HCT116 (cell line): ENCODE measurements at regions not wholly inside any gene's neighbourhood (a gene's known extent, or its start where the extent isn't known, plus 50 kb on each side); places are given as distances from the start of the nearest gene placed in this dataset.

Experiments used
- ATAC-seq: fragments of 200-7000 bp; cut with Tn5 transposase; 2 replicates; pipeline ENCODE4 v1.9.1; 2020; ENCODE audit warnings: mild to moderate bottlenecking, moderate library complexity
- BruUV-seq: library from RNA; stranded (reverse); fragments of 400-500 nt; replicated peaks from 2 replicates; lab custom pipeline; 2021; lab: Mats Ljungman, UMichigan
- CTCF ChIA-PET: fragments of 300-600 bp; sonication (Branson Sonifier 250); formaldehyde crosslinking; loops from one replicate; lab custom pipeline; 2021; ENCODE audit warnings: antibody characterized with exemption; lab: Charles Lee
- POLR2A ChIA-PET: fragments of 300-600, 350-600 bp; sonication (Branson Sonifier 250); formaldehyde crosslinking; loops from one replicate; lab custom pipeline; 2021; ENCODE audit warnings: antibody characterized with exemption; lab: Charles Lee
- RAD21 ChIA-PET, 2 experiments: fragments of 300-600 bp; sonication (Branson Sonifier 250); formaldehyde crosslinking; loops; one replicate each; lab custom pipeline; 2023; ENCODE audit warnings: low total read pairs in 2 of 2; ENCODE audit not compliant: uncharacterized antibody in 2 of 2, unreplicated experiment in 2 of 2, low non-redundant PET in 1 of 2; lab: Charles Lee
- DNase-seq: peaks from one replicate; pipeline ENCODE4 v3.0.0-alpha.2; 2010; ENCODE audit warnings: low read depth, low spot score
- H2AFZ ChIP-seq: fragments of 200-600 bp; shearing (Covaris generic), sonication (generic); 2 replicates; pipeline ENCODE4 v1.6.1; 2017; ENCODE audit warnings: low read depth, mixed run types, mixed read lengths, antibody characterized with exemption, low read length; ENCODE audit not compliant: poor library complexity, severe bottlenecking
- H3K27ac ChIP-seq: 2 replicates; pipeline ENCODE4 v1.5.1; 2012; ENCODE audit warnings: low read depth, low read length
- H3K27me3 ChIP-seq: fragments of 200-600 bp; sonication (generic); 2 replicates; pipeline ENCODE4 v1.6.1; 2016; ENCODE audit warnings: mixed run types, low read length, mixed read lengths; ENCODE audit not compliant: insufficient read depth
- H3K36me3 ChIP-seq, 2 experiments: fragments of 200-500 bp in 1 of 2; fragments of 200-600 bp in 1 of 2; sonication (Bioruptor generic) in 1 of 2; sonication (generic) in 1 of 2; 2 replicates each; pipeline versions ENCODE4 v1.5.1 to v1.6.1; 2014 to 2016; ENCODE audit warnings: low read length in 2 of 2, inconsistent platforms in 1 of 2, mixed read lengths in 1 of 2, mixed run types in 1 of 2; ENCODE audit not compliant: insufficient read depth in 2 of 2, control insufficient read depth in 1 of 2
- H3K4me1 ChIP-seq, 2 experiments: fragments of 200-600 bp in 1 of 2; sonication (generic) in 1 of 2; 2 replicates each; pipeline versions ENCODE4 v1.5.1 to v1.6.1; 2012 to 2017; ENCODE audit warnings: low read length in 2 of 2, inconsistent platforms in 1 of 2, mild to moderate bottlenecking in 1 of 2, mixed read lengths in 1 of 2, mixed run types in 1 of 2, moderate library complexity in 1 of 2; ENCODE audit not compliant: insufficient read depth in 2 of 2, control insufficient read depth in 1 of 2
- H3K4me2 ChIP-seq: fragments of 200-600 bp; sonication (generic); 2 replicates; pipeline ENCODE4 v1.6.1; 2017; ENCODE audit warnings: mixed run types, low read length, mixed read lengths
- H3K4me3 ChIP-seq, 2 experiments: fragments of 200-600 bp in 1 of 2; sonication (generic) in 1 of 2; replicated peaks in 1 of 2; 2 replicates each; pipeline ENCODE4 v1.5.1; 2011 to 2016; ENCODE audit warnings: low read length in 2 of 2, control low read depth in 1 of 2, low read depth in 1 of 2, mild to moderate bottlenecking in 1 of 2, mixed read lengths in 1 of 2, mixed run types in 1 of 2
- H3K79me2 ChIP-seq: fragments of 200-600 bp; sonication (generic); 2 replicates; pipeline ENCODE4 v1.6.1; 2017; ENCODE audit warnings: mild to moderate bottlenecking, mixed run types, low read length, moderate library complexity, mixed read lengths; ENCODE audit not compliant: insufficient read depth
- H3K9ac ChIP-seq: fragments of 200-600 bp; sonication (generic); 2 replicates; pipeline ENCODE4 v1.6.1; 2016; ENCODE audit warnings: low read length, mixed read lengths
- H3K9me2 ChIP-seq: fragments of 200-600 bp; sonication (generic), shearing (Covaris generic); 2 replicates; pipeline ENCODE4 v1.6.1; 2017; ENCODE audit warnings: mixed run types, mild to moderate bottlenecking, moderate library complexity; ENCODE audit not compliant: insufficient read depth
- H3K9me3 ChIP-seq, 2 experiments: fragments of 200-500 bp in 1 of 2; fragments of 200-600 bp in 1 of 2; sonication (Bioruptor generic) in 1 of 2; sonication (generic) in 1 of 2; 2 replicates each; pipeline ENCODE4 v1.6.1; 2014 to 2017; ENCODE audit warnings: low read length in 2 of 2, mixed read lengths in 2 of 2, inconsistent platforms in 1 of 2, low read depth in 1 of 2, mild to moderate bottlenecking in 1 of 2, mixed run types in 1 of 2, moderate library complexity in 1 of 2; ENCODE audit not compliant: control insufficient read depth in 1 of 2, insufficient read depth in 1 of 2
- H4K20me1 ChIP-seq: fragments of 200-600 bp; sonication (generic), shearing (Covaris generic); 2 replicates; pipeline ENCODE4 v1.6.1; 2017; ENCODE audit warnings: mixed run types, mild to moderate bottlenecking, moderate library complexity; ENCODE audit not compliant: insufficient read depth
- ELF1 ChIP-seq: IDR thresholded peaks from 2 replicates; pipeline ENCODE4 v1.6.1; 2012; ENCODE audit warnings: low read depth, borderline replicate concordance
- EZH2 ChIP-seq: fragments of 200-600 bp; sonication (generic); IDR thresholded peaks from 2 replicates; pipeline ENCODE4 v1.6.1; 2017; ENCODE audit warnings: antibody characterized with exemption, mixed run types
- POLR2AphosphoS5 ChIP-seq: IDR thresholded peaks from 2 replicates; pipeline ENCODE4 v1.6.1; 2011; ENCODE audit warnings: mild to moderate bottlenecking, low read depth, low read length, moderate library complexity
- RAD21 ChIP-seq: IDR thresholded peaks from 2 replicates; pipeline ENCODE4 v1.6.1; 2012; ENCODE audit warnings: low read depth, mild to moderate bottlenecking
- SIN3A ChIP-seq: IDR thresholded peaks from 2 replicates; pipeline ENCODE4 v1.6.1; 2012; ENCODE audit warnings: low read depth
- SP1 ChIP-seq: IDR thresholded peaks from 2 replicates; pipeline ENCODE4 v1.6.1; 2012; ENCODE audit warnings: low read depth
- TCF7L2 ChIP-seq: IDR thresholded peaks from 2 replicates; pipeline ENCODE4 v1.7.0; 2011; ENCODE audit warnings: borderline replicate concordance, inconsistent platforms; ENCODE audit not compliant: insufficient read depth, insufficient read length; ENCODE audit errors: extremely low read depth
- YY1 ChIP-seq: IDR thresholded peaks from 2 replicates; pipeline ENCODE4 v1.6.1; 2011; ENCODE audit warnings: low read length, low read depth, moderate library complexity, mild to moderate bottlenecking; ENCODE audit not compliant: insufficient replicate concordance; ENCODE audit errors: extremely low read depth
- ZFX ChIP-seq: fragments of 450-650 bp; IDR thresholded peaks from 2 replicates; pipeline ENCODE4 v1.6.1; 2017
- ZNF274 ChIP-seq: fragments of 200-500 bp; sonication (Bioruptor generic); IDR thresholded peaks from 2 replicates; pipeline ENCODE4 v1.6.1; 2014; ENCODE audit warnings: mild to moderate bottlenecking, low read depth, low read length, inconsistent platforms
- intact Hi-C: fragments of 100-400 bp; cut with micrococcal nuclease; formaldehyde crosslinking; loops from 2 replicates; pipeline ENCODE4 v1.10.0; 2022
- TF ChIP-seq, protein P1 (sequence below): IDR thresholded peaks from 2 replicates; pipeline ENCODE4 v1.6.1; 2012
- TF ChIP-seq, protein P2 (sequence below): IDR thresholded peaks from 2 replicates; pipeline ENCODE4 v1.6.1; 2011; ENCODE audit warnings: mild to moderate bottlenecking, low read length, moderate library complexity; ENCODE audit not compliant: insufficient replicate concordance; ENCODE audit errors: extremely low read depth

DNA sequence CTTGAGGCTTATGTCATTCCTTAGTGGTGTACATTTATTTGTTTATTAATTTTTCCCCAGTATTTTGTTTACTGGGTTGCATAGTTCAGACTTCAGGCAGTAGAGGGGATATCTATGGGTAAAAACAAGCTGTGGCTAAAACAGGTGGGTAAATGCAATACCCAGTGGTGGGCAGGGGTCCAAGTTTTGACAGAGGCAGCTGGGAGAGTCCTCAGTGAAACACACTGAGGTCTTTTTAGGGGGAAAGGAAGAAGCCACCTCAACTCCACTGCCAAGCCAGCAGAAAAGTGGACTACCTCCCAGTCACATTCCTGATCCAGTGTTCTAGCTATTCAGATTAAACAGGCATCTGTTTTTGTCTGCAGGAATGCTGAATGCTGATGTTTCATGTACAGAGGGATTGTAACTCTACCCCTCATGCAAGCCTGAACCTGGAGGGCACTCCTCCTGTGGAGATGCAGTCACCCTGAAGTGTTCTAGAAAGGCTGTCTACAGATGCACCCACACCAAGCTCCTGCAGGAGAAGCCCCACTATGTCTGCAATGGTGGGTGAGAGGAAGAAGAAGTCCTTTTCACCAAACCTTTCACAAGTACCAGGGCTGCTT lies 757.8 kb downstream of the INHBA start:
- H3K27ac ChIP-seq = no peak overlapping the region
- intact Hi-C loops = no loop called here
- RAD21 ChIA-PET = no interaction called here
- TF ChIP-seq, protein P1, sequence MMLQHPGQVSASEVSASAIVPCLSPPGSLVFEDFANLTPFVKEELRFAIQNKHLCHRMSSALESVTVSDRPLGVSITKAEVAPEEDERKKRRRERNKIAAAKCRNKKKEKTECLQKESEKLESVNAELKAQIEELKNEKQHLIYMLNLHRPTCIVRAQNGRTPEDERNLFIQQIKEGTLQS = no peak
- TF ChIP-seq SP1 (no peak), ZFX (no peak), ELF1 (no peak), TCF7L2 (no peak), ZNF274 (no peak)
- POLR2A ChIA-PET = no interaction called here
- no peaks in the 10 kb centered on the region for H3K36me3 ChIP-seq
- CTCF ChIA-PET = no interaction called here
- H2AFZ ChIP-seq = no peak overlapping the region
- H3K9me3 ChIP-seq = no peaks in the 10 kb centered on the region; a peak in 1 of 4 replicates
- H4K20me1 ChIP-seq = no peaks in the 10 kb centered on the region
- no peaks in the 10 kb centered on the region for H3K27me3 ChIP-seq
- H3K4me2 ChIP-seq = no peak overlapping the region
- no peak for ATAC-seq
- no peaks in the 10 kb centered on the region for H3K9me2 ChIP-seq
- no peak overlapping the region for H3K9ac ChIP-seq
- H3K79me2 ChIP-seq = no peaks in the 10 kb centered on the region
- no TSS peak for BruUV-seq
- no peak overlapping the region for H3K4me3 ChIP-seq
- no peak for DNase-seq
- no peaks in the 10 kb centered on the region for H3K4me1 ChIP-seq

DNA sequence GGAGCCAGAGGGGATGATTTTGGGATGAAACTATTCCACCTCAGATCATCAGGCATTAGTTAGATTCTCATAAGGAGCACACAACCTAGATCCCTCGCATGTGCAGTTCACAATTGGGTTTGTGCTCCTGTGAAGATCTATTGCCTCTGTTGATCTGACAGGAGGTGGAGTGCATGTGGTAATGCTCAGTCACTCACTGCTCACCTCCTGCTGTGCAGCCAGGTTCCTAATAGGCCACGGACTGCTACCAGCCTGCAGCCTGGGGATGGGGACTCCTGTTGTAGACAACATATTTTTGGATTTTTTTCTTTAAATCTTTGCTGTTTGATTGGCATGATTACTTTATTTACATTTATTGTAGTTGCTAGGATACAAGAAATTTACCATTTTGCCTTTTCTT lies 765.0 kb downstream of the INHBA start:
- BruUV-seq = no TSS peak
- ATAC-seq = no peak
- TF ChIP-seq YY1 (no peak), POLR2AphosphoS5 (no peak), EZH2 (no peak), ELF1 (no peak), SP1 (no peak), SIN3A (no peak), RAD21 (no peak)
- TF ChIP-seq, protein P2, sequence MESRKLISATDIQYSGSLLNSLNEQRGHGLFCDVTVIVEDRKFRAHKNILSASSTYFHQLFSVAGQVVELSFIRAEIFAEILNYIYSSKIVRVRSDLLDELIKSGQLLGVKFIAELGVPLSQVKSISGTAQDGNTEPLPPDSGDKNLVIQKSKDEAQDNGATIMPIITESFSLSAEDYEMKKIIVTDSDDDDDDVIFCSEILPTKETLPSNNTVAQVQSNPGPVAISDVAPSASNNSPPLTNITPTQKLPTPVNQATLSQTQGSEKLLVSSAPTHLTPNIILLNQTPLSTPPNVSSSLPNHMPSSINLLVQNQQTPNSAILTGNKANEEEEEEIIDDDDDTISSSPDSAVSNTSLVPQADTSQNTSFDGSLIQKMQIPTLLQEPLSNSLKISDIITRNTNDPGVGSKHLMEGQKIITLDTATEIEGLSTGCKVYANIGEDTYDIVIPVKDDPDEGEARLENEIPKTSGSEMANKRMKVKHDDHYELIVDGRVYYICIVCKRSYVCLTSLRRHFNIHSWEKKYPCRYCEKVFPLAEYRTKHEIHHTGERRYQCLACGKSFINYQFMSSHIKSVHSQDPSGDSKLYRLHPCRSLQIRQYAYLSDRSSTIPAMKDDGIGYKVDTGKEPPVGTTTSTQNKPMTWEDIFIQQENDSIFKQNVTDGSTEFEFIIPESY = no peak
- intact Hi-C loops = no loop called here
- Histone ChIP-seq H3K4me3 (no peak overlapping the region), H3K4me1 (no peaks in the 10 kb centered on the region), H3K27ac (no peak overlapping the region), H3K9ac (no peak overlapping the region), H3K9me2 (no peaks in the 10 kb centered on the region), H3K79me2 (no peaks in the 10 kb centered on the region), H3K27me3 (no peaks in the 10 kb centered on the region), H3K36me3 (no peaks in the 10 kb centered on the region), H3K9me3 (no peaks in the 10 kb centered on the region), H2AFZ (no peak overlapping the region), H4K20me1 (no peaks in the 10 kb centered on the region; the same call in 1 of the 2 replicates), H3K4me2 (no peak overlapping the region)
- ChIA-PET POLR2A (no interaction called here), CTCF (no interaction called here), RAD21 (no interaction called here)
- no peak for DNase-seq
